ENCODE measurements at regions not wholly inside any gene's neighbourhood (a gene's known extent, or its start where the extent isn't known, plus 50 kb on each side); places are given as distances from the start of the nearest gene placed in this dataset.
"Not testable (repeated sequence)": the region's sequence is repeated elsewhere in the genome, so short reads cannot be mapped to it uniquely, and the experiment has no call there.

- no peaks in the 10 kb centered on the region for H3K27me3 ChIP-seq (ENCODE audit: insufficient read depth, low read length)
- no peak overlapping the region for H2AFZ ChIP-seq (ENCODE audit: low read length, unreplicated experiment)
- H3K4me1 ChIP-seq (ENCODE audit: control insufficient read depth, insufficient read depth, low read length, unreplicated experiment), result no peaks in the 10 kb centered on the region
- no peak overlapping the region for H3K4me3 ChIP-seq (ENCODE audit: low read depth, low read length)
- no peaks in the 10 kb centered on the region for H3K79me2 ChIP-seq (ENCODE audit: control insufficient read depth, insufficient read depth, low read length, unreplicated experiment)
- H3K27ac ChIP-seq (ENCODE audit: low read depth, low read length), result no peak overlapping the region
- no peaks in the 10 kb centered on the region for H3K36me3 ChIP-seq (ENCODE audit: insufficient read depth, low read length)
Observed at GRCh38 chr10:57351076-57351475, 916.6 kb downstream of the IPMK start.

- H2AFZ ChIP-seq (ENCODE audit: low read length, unreplicated experiment), result no peak overlapping the region
- no peaks in the 10 kb centered on the region for H3K36me3 ChIP-seq (ENCODE audit: insufficient read depth, low read length)
- H3K27me3 ChIP-seq (ENCODE audit: insufficient read depth, low read length), result no peaks in the 10 kb centered on the region
- H3K4me1 ChIP-seq (ENCODE audit: control insufficient read depth, insufficient read depth, low read length, unreplicated experiment), result no peaks in the 10 kb centered on the region
- no peaks in the 10 kb centered on the region for H3K79me2 ChIP-seq (ENCODE audit: control insufficient read depth, insufficient read depth, low read length, unreplicated experiment)
- H3K4me3 ChIP-seq (ENCODE audit: low read depth, low read length), result no peak overlapping the region
- no peak overlapping the region for H3K27ac ChIP-seq (ENCODE audit: low read depth, low read length)
Observed at GRCh38 chr10:57341294-57341693, 926.4 kb downstream of the IPMK start.

DNA sequence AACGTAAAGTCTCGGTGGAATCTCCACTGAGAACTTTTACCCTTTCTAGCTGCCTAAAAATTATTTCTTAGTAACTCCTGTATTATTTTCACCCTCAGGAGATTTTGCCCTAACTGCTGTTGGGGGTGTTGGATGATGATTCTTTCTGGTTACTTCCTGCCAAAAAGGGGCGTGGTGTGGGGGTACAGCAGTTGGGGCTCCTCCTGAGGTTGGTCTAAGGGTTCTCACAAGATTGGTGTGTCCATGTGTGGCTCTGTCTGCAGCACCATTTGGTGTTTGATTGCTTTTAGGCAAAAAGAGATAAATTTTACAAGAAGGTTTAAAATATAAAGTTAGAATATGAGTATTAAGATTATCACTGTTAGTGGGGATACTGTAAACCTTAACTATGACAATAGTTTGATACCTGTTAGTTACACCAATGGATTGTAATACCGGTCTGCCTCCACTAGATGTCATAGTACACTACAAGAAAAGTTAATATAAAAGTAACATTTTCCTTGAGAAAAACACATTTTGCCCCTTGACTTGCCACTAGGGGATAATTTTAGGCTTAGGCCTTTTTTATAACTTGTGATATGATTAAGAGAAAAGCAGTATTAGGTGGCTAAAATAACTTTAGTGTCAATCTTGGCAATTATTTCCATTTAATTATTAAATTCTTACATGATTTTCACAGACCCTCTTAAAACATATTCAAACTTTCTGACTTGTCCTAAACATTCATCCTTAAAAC lies 928.7 kb downstream of the IPMK start:
- H2AFZ ChIP-seq (ENCODE audit: low read length, unreplicated experiment), result no peak overlapping the region
- no peaks in the 10 kb centered on the region for H3K36me3 ChIP-seq (ENCODE audit: insufficient read depth, low read length)
- no peaks in the 10 kb centered on the region for H3K79me2 ChIP-seq (ENCODE audit: control insufficient read depth, insufficient read depth, low read length, unreplicated experiment)
- H3K4me1 ChIP-seq (ENCODE audit: control insufficient read depth, insufficient read depth, low read length, unreplicated experiment), result no peaks in the 10 kb centered on the region
- H3K27ac ChIP-seq (ENCODE audit: low read depth, low read length), result no peak overlapping the region
- H3K27me3 ChIP-seq (ENCODE audit: insufficient read depth, low read length), result no peaks in the 10 kb centered on the region
- H3K4me3 ChIP-seq (ENCODE audit: low read depth, low read length), result no peak overlapping the region

- no peaks in the 10 kb centered on the region for H3K27me3 ChIP-seq (ENCODE audit: insufficient read depth, low read length)
- H3K4me3 ChIP-seq (ENCODE audit: low read depth, low read length), result no peak overlapping the region
- H2AFZ ChIP-seq (ENCODE audit: low read length, unreplicated experiment), result no peak overlapping the region
- H3K4me1 ChIP-seq (ENCODE audit: control insufficient read depth, insufficient read depth, low read length, unreplicated experiment), result no peaks in the 10 kb centered on the region
- H3K36me3 ChIP-seq (ENCODE audit: insufficient read depth, low read length), result no peaks in the 10 kb centered on the region
- no peak overlapping the region for H3K27ac ChIP-seq (ENCODE audit: low read depth, low read length)
- no peaks in the 10 kb centered on the region for H3K79me2 ChIP-seq (ENCODE audit: control insufficient read depth, insufficient read depth, low read length, unreplicated experiment)
Observed at GRCh38 chr10:57336865-57337264, 930.8 kb downstream of the IPMK start.

GRCh38 chr10:57336341-57336740 lies 931.4 kb downstream of the IPMK start:
- H2AFZ ChIP-seq (ENCODE audit: low read length, unreplicated experiment), result no peak overlapping the region
- no peaks in the 10 kb centered on the region for H3K36me3 ChIP-seq (ENCODE audit: insufficient read depth, low read length)
- no peak overlapping the region for H3K27ac ChIP-seq (ENCODE audit: low read depth, low read length)
- no peaks in the 10 kb centered on the region for H3K27me3 ChIP-seq (ENCODE audit: insufficient read depth, low read length)
- no peaks in the 10 kb centered on the region for H3K79me2 ChIP-seq (ENCODE audit: control insufficient read depth, insufficient read depth, low read length, unreplicated experiment)
- H3K4me3 ChIP-seq (ENCODE audit: low read depth, low read length), result no peak overlapping the region
- H3K4me1 ChIP-seq (ENCODE audit: control insufficient read depth, insufficient read depth, low read length, unreplicated experiment), result no peaks in the 10 kb centered on the region

DNA sequence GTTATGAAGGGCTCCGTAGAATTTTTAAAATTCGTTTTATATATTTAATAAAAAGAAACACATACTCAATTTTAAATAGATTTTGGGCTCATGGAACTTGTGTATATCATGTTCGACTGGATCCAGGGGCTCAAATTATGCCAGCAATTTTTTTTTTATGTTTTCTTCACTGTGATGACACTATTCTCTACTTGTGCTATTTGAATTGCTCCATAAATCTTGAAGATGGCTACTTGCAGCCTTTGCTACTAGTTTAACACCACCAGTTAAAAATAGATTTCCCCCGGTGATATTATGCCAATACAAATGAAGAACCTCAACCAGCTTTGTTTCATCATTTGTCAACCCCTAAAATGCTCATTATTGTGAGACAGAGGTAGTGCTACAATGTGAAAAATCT lies 933.2 kb downstream of the IPMK start:
- Histone ChIP-seq H2AFZ (ENCODE audit: low read length, unreplicated experiment) (no peak overlapping the region), H3K27me3 (ENCODE audit: insufficient read depth, low read length) (no peaks in the 10 kb centered on the region), H3K27ac (ENCODE audit: low read depth, low read length) (no peak overlapping the region), H3K79me2 (ENCODE audit: control insufficient read depth, insufficient read depth, low read length, unreplicated experiment) (no peaks in the 10 kb centered on the region), H3K36me3 (ENCODE audit: insufficient read depth, low read length) (no peaks in the 10 kb centered on the region), H3K4me1 (ENCODE audit: control insufficient read depth, insufficient read depth, low read length, unreplicated experiment) (no peaks in the 10 kb centered on the region), H3K4me3 (ENCODE audit: low read depth, low read length) (no peak overlapping the region)

DNA sequence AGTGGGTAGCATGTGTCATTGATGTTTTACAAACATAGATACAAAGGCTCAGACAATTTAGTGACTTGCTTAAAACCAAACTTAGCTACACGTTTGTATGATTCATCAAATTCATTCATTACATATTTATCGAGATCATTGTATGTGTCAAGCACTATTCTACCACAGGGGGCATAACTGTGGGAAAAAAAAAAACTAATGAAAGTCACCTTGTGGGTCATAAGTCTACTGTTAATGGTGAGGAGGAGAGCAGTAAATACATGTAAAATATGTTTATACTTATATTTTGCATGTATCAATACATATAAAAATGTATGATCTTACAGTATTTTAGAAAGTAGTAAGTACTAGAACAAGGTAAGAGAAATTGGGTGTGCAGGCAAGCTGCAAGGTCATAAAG lies 933.8 kb downstream of the IPMK start:
- Histone ChIP-seq H2AFZ (ENCODE audit: low read length, unreplicated experiment) (no peak overlapping the region), H3K27me3 (ENCODE audit: insufficient read depth, low read length) (no peaks in the 10 kb centered on the region), H3K4me1 (ENCODE audit: control insufficient read depth, insufficient read depth, low read length, unreplicated experiment) (no peaks in the 10 kb centered on the region), H3K4me3 (ENCODE audit: low read depth, low read length) (no peak overlapping the region), H3K27ac (ENCODE audit: low read depth, low read length) (no peak overlapping the region), H3K36me3 (ENCODE audit: insufficient read depth, low read length) (no peaks in the 10 kb centered on the region), H3K79me2 (ENCODE audit: control insufficient read depth, insufficient read depth, low read length, unreplicated experiment) (no peaks in the 10 kb centered on the region)

DNA sequence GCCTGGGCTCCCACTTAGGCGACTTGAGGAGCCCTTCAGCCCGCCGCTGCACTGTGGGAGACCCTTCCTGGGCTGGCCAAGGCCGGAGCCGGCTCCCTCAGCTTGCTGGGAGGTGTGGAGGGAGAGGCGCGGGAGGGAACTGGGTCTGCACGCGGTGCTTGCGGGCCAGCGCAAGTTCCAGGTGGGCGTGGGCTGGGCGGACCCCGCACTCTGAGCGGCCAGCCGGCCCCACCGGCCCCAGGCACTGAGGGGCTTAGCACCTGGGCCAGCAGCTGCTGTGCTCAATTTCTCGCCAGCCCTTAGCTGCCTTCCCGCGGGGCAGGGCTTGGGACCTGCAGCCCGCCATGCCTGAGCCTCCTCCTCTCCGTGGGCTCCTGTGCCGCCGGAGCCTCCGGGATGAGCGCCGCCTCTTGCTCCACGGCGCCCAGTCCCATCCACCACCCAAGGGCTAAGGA lies 946.3 kb downstream of the IPMK start:
- not testable (repeated sequence) for H3K27me3 ChIP-seq (ENCODE audit: insufficient read depth, low read length); H3K79me2 ChIP-seq (ENCODE audit: control insufficient read depth, insufficient read depth, low read length, unreplicated experiment); H3K27ac ChIP-seq (ENCODE audit: low read depth, low read length); H3K4me3 ChIP-seq (ENCODE audit: low read depth, low read length); H3K36me3 ChIP-seq (ENCODE audit: insufficient read depth, low read length); H2AFZ ChIP-seq (ENCODE audit: low read length, unreplicated experiment); H3K4me1 ChIP-seq (ENCODE audit: control insufficient read depth, insufficient read depth, low read length, unreplicated experiment)

DNA sequence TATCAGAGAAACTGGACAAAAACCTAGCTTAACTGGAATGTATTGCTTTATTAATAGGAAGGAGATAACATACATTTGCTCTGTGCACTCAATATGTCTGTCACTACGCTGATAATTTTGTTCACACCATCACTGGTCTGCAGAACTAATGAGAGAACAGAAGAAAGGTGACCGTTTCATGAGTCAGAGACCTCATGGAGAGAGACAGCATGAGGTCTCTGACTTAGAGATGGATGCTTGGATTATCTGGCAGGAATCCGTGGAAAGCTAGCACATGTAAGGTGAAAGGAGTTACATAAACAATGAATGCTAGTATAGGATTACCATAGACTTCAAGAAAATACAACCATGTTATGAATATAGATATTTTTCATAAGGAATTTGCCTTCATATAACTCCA lies 947.3 kb downstream of the IPMK start:
- H3K4me3 ChIP-seq (ENCODE audit: low read depth, low read length), result no peak overlapping the region
- no peak overlapping the region for H2AFZ ChIP-seq (ENCODE audit: low read length, unreplicated experiment)
- no peaks in the 10 kb centered on the region for H3K27me3 ChIP-seq (ENCODE audit: insufficient read depth, low read length)
- H3K27ac ChIP-seq (ENCODE audit: low read depth, low read length), result no peak overlapping the region
- H3K4me1 ChIP-seq (ENCODE audit: control insufficient read depth, insufficient read depth, low read length, unreplicated experiment), result no peaks in the 10 kb centered on the region
- no peaks in the 10 kb centered on the region for H3K79me2 ChIP-seq (ENCODE audit: control insufficient read depth, insufficient read depth, low read length, unreplicated experiment)
- H3K36me3 ChIP-seq (ENCODE audit: insufficient read depth, low read length), result no peaks in the 10 kb centered on the region

GRCh38 chr10:57314046-57314445 lies 953.0 kb upstream of the ZWINT start:
- Histone ChIP-seq H2AFZ (ENCODE audit: low read length, unreplicated experiment) (no peak overlapping the region), H3K27me3 (ENCODE audit: insufficient read depth, low read length) (no peaks in the 10 kb centered on the region), H3K79me2 (ENCODE audit: control insufficient read depth, insufficient read depth, low read length, unreplicated experiment) (no peaks in the 10 kb centered on the region), H3K4me3 (ENCODE audit: low read depth, low read length) (no peak overlapping the region), H3K36me3 (ENCODE audit: insufficient read depth, low read length) (no peaks in the 10 kb centered on the region), H3K27ac (ENCODE audit: low read depth, low read length) (no peak overlapping the region), H3K4me1 (ENCODE audit: control insufficient read depth, insufficient read depth, low read length, unreplicated experiment) (no peaks in the 10 kb centered on the region)

DNA sequence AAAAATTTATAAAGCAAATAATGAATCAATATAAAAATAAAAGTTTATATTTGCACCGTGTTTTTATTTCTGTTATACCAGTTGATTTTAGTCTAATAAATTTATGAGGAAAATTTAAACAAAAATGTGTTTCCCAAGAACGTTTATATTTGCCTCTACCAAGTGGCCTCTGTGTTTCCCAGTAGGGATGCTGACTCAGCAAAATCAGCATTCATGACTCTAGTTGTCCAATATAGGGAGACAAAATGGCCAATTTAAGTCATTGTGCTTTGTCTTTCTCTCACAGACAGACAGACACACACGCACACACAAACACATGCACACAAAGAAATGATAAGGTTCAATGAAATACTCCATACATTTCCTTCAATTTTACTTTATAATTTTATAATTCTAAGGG lies 942.5 kb upstream of the ZWINT start:
- Histone ChIP-seq H2AFZ (ENCODE audit: low read length, unreplicated experiment) (no peak overlapping the region), H3K27ac (ENCODE audit: low read depth, low read length) (no peak overlapping the region), H3K4me1 (ENCODE audit: control insufficient read depth, insufficient read depth, low read length, unreplicated experiment) (no peaks in the 10 kb centered on the region), H3K4me3 (ENCODE audit: low read depth, low read length) (no peak overlapping the region), H3K36me3 (ENCODE audit: insufficient read depth, low read length) (no peaks in the 10 kb centered on the region), H3K79me2 (ENCODE audit: control insufficient read depth, insufficient read depth, low read length, unreplicated experiment) (no peaks in the 10 kb centered on the region), H3K27me3 (ENCODE audit: insufficient read depth, low read length) (no peaks in the 10 kb centered on the region)

Measured in ACC112 (cell line).